Panc1 (cell line): ENCODE measurements at regions not wholly inside any gene's neighbourhood (a gene's known extent, or its start where the extent isn't known, plus 50 kb on each side); places are given as distances from the start of the nearest gene placed in this dataset.

Source experiments
- CTCF ChIP-seq: fragments of 450-650 bp; IDR thresholded peaks from 2 replicates; pipeline ENCODE4 v1.5.1; 2017; ENCODE audit warnings: mild to moderate bottlenecking
- POLR2AphosphoS5 ChIP-seq: IDR thresholded peaks from 2 replicates; pipeline ENCODE4 v1.6.1; 2012; ENCODE audit warnings: mild to moderate bottlenecking, low read depth, low read length, moderate library complexity
- REST ChIP-seq, 2 experiments: IDR thresholded peaks; 2 replicates each; pipeline ENCODE4 v1.6.1; 2011 to 2012; ENCODE audit warnings: low read depth in 2 of 2, control low read depth in 1 of 2, low read length in 1 of 2, mild to moderate bottlenecking in 1 of 2, moderate library complexity in 1 of 2; ENCODE audit not compliant: insufficient read depth in 1 of 2
- SIN3A ChIP-seq: IDR thresholded peaks from 2 replicates; pipeline ENCODE4 v1.6.1; 2012; ENCODE audit warnings: low read depth, mild to moderate bottlenecking, low read length, moderate library complexity, borderline replicate concordance; ENCODE audit not compliant: insufficient read depth
- TCF7L2 ChIP-seq: IDR thresholded peaks from 2 replicates; pipeline ENCODE4 v1.6.1; 2011; ENCODE audit warnings: mild to moderate bottlenecking, low read depth, low read length, inconsistent platforms

GRCh38 chr20:22070610-22071058 lies 365.2 kb downstream of the PAX1 start:
- TF ChIP-seq CTCF (no peak), SIN3A (no peak), REST (IDR thresholded peaks at IDR 0.05; ENCODE audit: insufficient read depth in 1 of 2, low read depth in 2 of 2, low read length in 1 of 2) (no peak), POLR2AphosphoS5 (no peak), TCF7L2 (no peak)
